HG02840 (cell line): ENCODE measurements at regions not wholly inside any gene's neighbourhood (a gene's known extent, or its start where the extent isn't known, plus 50 kb on each side); places are given as distances from the start of the nearest gene placed in this dataset.
"Not testable (repeated sequence)": the region's sequence is repeated elsewhere in the genome, so short reads cannot be mapped to it uniquely, and the experiment has no call there.

Experiments
- ATAC-seq: cut with Tn5 transposase; IDR thresholded peaks from one replicate; pipeline ENCODE4 v1.9.1; 2021; ENCODE audit warnings: mild to moderate bottlenecking, moderate library complexity, moderate number of reproducible peaks; ENCODE audit not compliant: unreplicated experiment, low FRiP score

DNA sequence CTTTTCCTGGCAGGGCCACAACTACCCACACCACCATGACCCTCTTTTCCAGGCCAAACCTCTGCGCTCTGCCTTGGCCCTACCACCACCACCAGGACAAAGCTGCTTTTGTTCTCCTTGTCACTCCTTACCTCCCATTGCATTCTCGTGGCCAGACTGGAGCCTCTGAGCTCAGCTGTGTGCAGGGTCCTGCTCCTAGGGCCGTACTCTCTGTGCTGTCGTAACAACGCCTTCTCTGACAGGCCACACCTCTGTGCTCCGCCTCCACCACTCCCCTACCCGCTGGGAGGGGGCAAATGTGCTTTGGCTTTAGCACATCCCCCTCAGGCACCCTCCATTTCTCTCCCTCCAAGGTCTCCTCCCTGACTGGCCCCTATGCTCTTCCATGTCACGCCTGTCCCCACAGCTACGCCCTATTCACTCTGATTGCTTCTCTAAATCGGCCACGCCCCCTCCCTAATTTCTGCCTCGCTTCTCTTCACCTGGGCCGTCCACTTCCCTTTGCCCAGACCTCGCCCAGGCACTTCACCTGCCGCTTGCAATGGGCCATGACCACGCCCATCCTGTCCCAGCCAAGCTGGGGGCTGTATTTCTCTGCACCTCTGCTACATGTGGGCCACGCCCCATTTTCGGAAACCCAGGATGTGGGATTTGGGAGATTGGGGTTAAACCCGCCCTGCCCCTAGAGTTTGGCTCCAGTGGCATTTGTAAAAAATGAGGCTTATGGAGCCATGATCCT lies 472.3 kb downstream of the KLF12 start:
- no peak for ATAC-seq

DNA sequence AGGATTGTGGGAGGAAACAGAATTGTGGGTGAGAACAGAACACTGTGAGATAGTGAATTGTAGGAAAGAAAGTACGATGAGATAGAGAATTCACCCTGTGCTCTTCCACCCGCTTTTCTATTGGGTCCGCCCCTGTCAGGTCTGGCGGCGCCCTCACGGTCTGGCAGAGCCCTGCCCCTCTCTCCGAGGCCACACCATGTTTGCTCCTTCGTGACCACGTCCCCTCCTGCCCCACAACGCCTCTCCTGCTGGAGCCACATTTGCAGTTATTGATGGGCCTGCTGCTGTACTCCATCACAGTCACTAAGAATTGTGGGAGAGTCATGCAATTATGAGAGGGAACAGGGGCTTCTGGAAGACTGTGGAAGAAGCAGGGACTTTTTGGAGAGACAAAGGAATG lies 473.1 kb downstream of the KLF12 start:
- ATAC-seq: no peak

DNA sequence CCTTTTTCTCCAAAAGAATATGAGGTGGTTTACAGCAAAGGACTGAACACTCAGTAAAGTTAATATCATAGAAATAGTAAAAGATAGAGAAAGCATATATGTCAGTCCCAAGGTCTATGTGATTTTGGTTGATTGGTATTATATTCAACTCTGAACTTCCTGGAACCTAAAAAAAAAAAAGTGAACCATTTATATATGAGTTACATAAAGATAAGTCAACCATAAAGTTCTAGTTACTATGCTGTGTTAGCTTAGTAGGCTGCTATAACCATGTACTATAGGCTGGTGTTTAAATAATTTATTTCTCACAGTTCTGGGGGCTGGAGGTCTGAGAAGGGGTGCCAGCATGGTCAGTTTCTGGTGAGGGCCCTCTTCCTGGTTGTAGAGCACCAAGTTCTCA lies 475.6 kb downstream of the KLF12 start:
- no peak for ATAC-seq

DNA sequence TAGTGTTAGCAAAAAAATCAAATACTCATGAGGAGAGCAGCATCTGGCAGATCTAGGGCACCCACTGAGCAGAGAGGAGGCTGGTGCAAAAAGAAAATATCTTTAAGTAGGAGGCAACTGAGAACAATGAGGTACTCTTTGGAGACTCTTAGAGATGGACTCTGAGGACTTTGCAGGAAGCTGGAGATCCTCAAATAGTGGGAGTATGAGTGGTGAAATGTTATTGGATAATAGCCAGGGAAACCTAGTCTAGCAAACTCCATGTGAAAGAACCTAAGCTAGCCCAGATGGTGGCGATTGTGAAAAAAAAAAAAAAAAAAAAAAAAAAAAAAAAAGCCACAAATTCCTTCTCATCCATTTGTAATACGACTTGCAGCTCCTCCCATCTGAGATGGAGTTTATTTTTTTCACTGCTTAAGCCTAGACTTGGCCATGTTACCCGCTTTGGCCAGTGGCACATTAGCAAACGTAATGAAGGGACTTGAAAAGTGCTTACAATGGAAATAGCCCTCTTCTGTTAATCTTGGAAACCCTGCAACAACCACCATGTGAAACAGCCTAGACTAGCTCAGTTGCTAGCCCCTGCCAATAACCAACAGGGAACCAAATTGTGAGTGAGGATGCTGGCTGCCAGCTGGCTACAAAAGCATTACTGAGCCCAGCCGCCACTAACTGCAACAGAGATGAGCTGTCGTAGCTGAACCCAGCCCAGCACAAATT lies 476.2 kb downstream of the KLF12 start:
- ATAC-seq: no peak

DNA sequence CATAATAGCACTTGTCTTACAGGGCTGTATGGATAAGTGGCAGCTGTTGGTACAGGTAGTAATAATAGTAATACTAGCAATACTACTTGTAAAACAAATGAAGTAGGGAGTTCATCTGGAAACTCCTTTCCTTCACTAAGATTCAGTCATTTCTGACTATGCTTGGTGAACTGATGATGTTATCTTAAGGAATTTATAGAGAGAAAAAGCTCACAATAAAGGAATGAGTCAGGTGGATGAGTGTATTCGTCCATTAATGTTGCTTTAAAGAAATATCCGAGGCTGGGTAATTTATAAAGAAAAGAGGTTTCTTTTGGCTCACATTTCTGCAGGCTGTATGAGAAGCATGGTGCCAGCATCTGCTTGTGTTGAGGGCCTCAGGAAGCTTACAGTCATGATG lies 477.3 kb downstream of the KLF12 start:
- ATAC-seq: no peak

DNA sequence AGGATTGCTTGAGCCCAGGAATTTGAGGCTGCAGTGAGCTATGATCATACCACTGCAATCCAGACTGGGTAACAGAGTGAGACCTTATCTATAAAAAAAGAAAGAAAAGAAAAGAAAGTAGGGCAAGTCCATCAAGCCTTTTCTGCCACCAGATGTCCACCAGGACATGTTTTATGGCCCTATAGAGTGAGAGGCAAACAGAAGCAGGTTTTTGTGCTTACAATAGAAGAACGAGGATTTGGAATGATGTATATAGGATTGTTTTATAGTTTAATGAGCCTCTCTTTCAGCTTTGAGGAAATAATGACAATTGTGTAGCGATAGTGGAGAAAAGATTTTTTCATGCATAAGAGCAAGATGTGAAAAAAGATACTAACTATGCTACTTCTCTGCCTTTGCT lies 480.5 kb downstream of the KLF12 start:
- ATAC-seq: no peak

DNA sequence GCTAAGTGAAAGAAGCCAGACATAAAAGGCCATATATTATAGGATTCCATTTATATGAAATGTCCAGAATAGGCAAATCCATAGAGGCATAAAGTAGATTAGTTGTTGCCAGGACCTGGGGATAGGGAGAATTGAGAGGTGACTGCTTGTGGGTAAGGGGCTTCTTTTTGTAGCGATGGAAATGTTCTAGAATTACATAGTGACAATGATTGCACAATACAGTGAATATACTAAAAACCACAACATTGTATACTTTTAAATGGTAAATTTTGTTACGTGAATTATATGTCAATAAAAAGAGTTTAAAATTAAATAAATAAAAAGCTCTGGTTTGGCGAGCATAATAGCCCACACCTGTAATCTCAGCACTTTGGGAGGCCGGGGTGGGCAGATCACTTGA lies 486.8 kb downstream of the KLF12 start:
- ATAC-seq: no peak

DNA sequence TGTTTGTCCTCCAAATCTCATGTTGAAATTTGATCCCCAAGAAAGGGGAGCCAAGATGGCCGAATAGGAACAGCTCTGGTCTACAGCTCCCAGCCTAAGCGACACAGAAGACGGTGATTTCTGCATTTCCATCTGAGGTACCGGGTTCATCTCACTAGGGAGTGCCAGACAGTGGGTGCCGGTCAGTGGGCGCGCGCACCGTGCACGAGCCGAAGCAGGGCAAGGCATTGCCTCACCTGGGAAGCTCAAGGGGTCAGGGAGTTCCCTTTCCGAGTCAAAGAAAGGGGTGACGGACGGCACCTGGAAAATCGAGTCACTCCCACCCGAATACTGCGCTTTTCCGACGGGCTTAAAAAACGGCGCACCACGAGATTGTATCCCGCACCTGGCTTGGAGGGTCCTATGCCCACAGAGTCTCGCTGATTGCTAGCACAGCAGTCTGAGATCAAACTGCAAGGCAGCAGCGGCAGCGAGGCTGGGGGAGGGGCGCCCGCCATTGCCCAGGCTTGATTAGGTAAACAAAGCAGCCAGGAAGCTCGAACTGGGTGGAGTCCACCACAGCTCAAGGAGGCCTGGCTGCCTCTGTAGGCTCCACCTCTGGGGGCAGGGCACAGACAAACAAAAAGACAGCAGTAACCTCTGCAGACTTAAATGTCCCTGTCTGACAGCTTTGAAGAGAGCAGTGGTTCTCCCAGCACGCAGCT lies 493.6 kb downstream of the KLF12 start:
- ATAC-seq: not testable (repeated sequence)

DNA sequence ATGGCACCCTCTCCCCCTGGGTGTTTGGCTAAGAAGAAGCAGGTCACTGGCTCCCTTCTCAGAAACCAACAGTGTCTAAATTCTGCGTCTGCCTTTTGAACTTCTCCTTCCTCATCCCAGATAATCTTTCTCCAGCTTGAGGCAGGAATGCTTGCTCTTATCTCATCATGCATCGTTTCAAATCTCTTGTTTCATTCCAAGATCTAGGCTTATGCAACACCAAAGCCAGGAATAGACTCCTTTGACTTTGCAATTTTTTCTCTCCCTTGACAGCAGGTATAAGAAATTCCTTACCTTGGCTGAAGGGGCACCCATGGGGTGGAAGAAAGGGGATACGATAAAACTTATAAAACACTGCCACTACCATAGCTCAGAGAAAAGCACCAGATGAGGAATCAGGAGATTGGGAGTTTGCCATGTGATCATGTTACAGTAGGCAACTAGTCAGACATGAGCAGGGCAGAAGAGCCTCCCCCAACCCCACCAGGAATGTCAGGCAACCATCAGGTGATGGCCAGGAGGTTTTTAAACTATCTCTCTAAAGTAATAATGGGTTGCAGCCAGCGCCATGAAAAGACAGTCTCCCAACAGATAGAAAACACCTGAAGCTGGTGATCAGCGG lies 498.9 kb downstream of the KLF12 start:
- ATAC-seq: no peak

DNA sequence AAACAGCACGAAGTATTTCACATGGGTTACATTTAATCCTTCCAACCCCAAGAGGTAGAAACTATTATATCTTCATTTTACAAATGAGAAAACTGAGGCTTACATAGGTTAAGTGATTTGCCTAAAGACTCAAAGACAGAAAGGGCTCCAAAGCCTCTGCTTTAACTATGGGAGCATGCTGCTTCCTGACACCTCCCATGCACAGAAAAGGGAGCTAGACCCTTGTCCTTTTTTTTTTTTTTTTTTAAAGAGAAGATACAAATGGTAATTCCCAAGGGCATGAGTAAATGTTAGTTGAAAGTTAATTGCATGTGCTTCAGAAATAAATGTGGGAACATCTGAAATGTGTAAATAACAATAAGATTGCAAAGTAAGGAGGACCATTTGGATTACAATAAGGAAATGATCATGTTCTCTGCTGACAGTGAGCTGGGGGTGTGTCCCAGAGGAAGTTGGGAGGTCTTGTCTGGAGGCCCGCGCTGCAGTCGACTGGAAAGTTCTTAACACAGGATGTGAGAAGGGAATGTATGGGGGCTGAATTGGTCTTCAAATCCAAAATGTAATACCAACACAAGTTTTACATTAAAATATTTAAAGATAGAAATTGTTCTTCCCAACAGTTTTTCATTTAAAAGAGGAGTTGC lies 500.3 kb downstream of the KLF12 start:
- no peak for ATAC-seq

DNA sequence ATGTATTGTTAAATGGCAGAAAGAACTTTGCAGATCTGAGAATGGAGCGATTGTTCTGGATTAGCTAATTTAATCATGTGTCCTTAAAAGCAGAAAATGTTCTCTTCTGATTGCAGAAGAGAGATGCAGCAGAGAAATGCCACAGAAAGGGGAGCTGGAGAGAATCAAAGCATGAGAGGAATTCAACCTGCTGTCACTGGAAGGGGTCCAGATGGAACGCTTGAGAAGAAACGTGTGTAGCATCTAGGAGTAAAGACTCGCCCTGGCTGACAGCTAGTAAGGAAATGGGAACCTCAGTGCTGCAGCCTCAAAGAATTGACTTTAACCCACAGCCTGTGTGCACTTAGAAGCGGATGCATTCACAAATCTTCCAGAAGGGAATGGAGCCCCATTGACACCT lies 502.8 kb downstream of the KLF12 start:
- ATAC-seq: no peak

DNA sequence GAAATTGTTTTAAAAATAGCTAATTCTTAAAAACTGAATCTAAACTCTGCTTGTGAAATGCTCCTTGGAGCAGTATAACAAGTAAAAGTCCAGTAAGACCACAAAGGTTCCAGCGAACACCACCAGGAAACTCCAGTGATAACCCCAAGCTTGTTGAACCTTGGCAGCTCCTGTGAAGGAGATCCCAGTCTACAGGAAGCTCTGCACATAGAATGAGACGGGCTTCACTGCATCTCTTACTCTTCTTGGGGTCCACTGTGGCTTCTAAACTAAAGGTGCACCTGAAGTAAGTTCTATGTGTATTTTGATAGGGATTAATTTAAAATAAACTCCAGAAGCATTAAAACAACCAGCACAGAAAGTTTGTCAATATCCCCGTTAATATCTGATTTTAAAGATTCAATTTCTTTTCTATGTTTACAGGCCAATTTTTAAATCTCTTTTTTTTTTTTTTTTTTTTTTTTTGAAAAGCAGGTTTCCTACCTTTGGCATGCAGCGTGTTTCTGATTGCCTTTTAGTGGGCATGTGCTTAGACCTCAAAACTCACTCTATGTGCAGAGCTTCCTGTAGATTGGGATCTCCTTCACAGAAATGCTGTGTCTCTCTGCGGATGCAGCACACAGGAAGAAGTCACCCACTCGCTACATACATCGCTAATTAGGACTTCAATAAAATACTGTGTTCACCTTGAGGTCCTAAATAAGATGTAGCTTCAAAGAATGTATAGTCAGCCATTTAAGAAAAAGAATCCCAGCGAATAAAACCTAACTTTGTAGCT lies 508.5 kb downstream of the KLF12 start:
- ATAC-seq: no peak

DNA sequence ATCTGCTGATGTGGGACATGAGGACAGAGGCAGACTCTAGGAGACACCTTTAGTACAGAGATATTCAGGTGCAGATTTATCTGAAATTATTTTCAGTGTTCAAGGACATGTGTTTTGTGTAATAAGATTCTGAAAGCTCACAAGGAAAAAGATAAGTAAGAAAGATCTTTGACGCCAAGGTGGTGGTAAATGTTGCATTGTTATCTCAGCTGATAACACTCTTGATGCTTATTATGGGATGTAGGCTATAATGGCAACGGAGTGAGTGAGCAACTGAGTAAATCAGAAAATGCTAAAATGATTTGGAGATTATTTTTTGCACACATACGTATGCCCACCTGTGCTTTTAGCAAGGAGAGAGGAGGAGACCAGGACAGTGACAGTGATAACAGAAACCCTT lies 510.9 kb downstream of the KLF12 start:
- ATAC-seq: no peak

DNA sequence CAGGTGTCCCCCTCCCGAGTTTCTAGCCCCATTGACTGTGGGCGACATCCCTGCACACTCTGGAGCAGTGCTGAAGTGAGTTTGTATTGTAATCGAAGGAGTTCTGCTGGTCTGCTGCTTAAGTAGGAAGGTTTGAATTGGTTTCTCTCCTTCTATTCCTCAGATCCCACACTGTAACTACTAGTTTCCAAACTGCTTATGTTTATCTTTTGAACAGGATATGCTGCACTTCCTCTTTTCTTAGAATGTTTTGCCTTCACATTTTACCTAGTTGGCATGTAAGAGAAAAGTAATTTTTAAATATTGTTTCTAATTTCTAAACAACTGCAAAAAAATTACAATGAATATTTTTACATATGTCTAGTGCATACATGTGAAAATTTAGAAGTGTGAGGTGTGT lies 511.8 kb downstream of the KLF12 start:
- no peak for ATAC-seq

DNA sequence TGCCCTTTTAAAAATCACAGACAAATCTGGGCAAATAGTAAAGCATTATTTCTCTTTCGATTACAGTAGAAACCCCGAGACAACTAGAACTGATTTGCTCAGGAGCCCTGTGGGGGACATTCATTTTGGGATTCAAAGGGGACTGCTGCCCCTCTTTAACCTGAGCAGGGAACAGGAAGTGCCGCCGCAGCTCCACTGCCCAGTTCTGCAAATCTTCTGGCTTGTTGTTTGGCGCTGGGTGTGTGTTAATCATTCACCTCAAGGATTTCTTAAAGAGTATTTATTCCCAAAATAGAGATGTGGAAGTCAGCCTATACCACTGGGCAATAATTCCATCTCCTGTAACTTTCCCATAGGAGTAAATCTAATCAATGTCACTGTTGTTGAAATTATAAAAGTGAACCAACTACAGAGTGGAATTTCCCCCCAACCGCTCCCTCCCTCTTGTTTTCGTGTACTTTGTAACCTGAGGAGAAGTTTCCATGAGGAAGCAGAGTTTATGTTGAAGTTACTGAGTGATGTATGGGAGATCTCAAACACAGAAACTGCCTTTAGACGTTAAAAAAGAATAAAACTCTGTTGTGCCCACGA lies 515.8 kb downstream of the KLF12 start:
- no peak for ATAC-seq

DNA sequence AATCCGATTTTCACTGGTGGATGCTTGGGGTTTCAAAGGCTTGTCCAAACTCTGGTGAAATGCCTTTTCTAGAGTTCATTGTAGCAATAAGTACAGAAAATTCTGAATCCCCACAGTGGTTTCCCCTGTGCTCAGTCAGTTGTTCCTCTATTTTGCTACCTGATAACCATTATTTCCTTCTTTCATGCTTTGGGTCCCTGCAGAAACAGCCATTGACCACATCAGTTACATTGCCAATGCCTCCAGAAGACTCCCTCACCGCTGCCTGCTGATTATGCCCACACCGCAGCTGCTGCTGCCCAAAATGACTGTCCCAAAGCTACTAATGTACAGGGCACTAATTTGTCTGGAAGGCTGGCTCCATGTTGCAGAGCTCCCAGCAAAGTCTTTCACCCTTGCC lies 517.3 kb downstream of the KLF12 start:
- ATAC-seq: no peak

DNA sequence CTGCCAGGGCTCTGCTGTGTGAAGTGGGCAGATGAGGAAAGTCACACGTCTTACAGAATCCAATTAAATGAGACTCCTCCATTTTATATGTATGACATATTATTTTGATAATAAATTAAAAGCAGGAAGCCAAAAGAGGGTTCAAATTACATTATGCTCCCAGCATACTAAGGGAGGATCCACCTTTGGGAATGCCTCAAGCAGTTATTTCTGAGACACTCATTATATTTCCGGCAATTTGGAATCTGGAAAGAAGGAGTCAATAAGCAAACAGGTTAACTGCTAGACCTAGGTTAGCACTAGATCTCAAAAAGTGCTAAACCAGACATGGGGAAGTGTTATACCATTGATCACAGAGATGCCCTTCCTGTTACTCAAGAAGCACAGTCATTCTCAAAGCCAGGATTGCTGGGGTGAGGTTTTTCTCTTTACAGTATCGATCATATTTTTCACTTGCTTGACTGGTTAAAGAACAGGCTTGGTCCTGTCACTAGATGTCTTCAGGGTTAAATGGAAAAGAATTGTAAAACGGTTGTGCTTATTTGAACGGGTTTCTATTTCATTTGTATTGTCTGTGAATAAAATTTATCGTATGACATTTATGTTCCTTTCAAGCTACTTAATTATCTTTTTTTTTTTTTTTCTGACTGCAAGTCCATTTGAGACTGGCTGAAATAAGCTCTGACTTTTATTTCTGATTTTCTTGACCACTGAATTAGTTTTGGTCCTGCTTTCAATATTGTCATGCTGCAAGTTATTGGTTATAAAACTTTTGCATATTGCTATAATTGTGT lies 523.2 kb downstream of the KLF12 start:
- no peak for ATAC-seq

DNA sequence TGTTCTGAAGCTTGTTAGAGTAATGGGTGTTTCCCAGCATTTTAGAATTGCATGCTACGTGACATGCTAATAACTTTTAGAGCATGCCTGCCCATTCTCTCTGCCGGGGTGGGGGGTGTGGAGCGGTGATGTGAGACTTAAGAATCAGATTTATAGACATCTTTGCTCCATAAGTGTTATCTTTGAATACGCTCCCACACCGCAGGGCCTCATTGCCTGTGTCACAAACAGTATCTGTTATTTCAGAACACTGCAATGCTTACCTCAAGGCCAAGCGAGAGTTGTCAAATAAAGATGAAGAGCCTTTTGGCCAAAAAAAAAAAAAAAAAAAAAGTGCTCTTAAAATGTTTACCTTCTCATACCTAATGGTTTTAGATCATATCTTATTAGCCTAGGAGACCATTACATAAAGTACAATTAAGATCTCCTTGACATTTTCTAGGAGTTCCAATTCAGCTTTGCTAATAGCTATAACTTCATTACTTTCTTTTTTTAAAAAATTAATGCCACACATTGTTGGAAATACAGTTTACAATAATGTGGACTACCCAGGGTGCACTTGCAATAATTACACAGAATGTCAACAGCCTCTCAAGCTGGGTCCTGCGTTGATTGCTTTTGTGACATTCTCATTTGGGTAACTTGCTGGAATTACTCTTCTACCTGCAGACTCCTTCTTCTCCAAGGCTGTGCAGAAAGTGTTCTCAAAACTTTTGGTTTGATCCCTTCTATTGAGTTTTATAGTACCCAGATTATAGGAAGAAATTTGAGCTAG lies 525.3 kb downstream of the KLF12 start:
- ATAC-seq: no peak
